Skeletal muscle cell (primary cell): ENCODE measurements at regions not wholly inside any gene's neighbourhood (a gene's known extent, or its start where the extent isn't known, plus 50 kb on each side); places are given as distances from the start of the nearest gene placed in this dataset.

Source experiments
- DNase-seq: peaks from one replicate; pipeline ENCODE4 v3.0.0-alpha.2; 2010; ENCODE audit warnings: low read depth
- H3K4me3 ChIP-seq: 2 replicates; pipeline ENCODE4 v1.5.1; 2011; ENCODE audit warnings: low read depth, mild to moderate bottlenecking, control low read depth, low read length, moderate library complexity

DNA sequence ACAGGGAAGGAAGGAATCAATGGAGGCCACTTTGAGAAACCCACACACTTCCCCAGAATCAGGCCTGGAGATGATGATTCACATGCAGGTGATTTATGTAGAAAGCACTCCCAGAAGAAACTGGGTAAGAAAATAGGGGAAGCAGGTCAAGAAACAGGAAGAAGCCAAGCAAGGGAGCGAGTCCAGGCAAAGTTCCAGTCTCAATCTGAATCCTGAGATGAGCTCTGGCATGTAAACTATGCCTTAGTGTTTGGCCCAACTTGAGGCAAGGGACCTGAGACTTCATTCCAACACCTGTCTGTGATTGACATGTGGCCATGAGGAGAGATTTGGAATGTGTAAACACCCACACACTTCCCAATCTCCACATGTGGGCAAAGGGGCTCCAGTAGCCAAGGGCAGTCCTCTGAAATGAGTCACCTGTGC, 61.6 kb upstream of the CTNNB1 start:
- no peak overlapping the region for H3K4me3 ChIP-seq
- no peak for DNase-seq

DNA sequence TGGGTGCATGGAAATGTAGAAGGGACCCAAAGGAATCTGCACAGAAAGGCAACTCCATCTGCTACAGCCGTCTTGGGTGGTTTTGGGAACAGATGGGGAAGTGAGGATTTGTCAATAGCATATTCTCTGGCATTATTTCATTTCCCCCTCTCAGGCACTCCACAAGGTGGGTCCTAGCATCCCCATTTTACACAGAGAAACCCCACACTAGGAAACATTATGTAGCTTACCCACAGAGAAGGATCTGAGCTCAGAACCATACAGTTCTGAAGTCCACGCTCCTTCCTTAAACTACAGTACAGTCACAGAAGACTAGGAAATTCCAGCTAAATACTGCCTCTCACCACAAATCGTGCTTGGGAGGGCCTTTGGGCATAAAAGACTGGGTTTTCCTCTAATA, 61.2 kb upstream of the CTNNB1 start:
- DNase-seq = no peak

DNA sequence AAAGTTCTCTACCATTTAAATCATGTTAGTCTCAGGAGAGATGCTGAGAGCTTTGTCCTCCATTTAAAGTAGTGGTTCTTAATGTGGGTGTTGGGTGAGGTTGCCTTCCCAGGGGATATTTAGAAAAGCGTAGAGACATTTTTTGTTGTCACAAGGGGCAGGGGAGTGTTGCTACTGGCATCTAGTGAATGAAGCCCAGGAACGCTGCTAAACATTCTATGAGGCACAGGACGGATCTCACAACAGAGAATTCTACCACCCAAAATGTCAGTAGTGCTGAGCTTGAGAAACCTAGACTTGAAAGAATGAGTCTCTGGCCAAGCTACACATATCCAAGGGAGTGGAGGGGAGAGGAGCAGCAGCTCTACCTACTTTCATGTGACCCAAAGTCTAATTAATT, 60.7 kb upstream of the CTNNB1 start:
- no peak overlapping the region for H3K4me3 ChIP-seq
- DNase-seq = no peak

More for the DNA sequence above, 61.2 kb upstream of the CTNNB1 start:
- H3K4me3 ChIP-seq = no peak overlapping the region

DNA sequence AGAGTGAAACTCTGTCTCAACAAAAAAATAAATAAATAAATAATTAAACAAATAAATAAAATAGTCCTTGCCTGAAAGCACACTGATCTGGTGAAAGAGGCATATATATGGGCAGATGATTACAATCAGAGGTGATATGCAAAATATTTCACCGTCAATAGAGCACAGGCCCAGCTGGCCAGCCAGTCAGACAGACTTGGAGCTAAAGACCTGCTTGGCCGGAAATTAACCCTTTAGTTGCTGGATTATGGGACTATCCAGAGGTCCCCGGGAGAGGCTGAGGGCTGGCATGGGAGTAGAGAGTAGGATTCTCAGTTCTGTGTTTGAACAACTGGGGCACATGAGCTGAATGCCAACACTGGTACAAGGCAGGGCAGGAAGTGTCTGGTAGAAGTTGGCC, 59.1 kb upstream of the CTNNB1 start:
- DNase-seq = no peak
- no peak overlapping the region for H3K4me3 ChIP-seq

DNA sequence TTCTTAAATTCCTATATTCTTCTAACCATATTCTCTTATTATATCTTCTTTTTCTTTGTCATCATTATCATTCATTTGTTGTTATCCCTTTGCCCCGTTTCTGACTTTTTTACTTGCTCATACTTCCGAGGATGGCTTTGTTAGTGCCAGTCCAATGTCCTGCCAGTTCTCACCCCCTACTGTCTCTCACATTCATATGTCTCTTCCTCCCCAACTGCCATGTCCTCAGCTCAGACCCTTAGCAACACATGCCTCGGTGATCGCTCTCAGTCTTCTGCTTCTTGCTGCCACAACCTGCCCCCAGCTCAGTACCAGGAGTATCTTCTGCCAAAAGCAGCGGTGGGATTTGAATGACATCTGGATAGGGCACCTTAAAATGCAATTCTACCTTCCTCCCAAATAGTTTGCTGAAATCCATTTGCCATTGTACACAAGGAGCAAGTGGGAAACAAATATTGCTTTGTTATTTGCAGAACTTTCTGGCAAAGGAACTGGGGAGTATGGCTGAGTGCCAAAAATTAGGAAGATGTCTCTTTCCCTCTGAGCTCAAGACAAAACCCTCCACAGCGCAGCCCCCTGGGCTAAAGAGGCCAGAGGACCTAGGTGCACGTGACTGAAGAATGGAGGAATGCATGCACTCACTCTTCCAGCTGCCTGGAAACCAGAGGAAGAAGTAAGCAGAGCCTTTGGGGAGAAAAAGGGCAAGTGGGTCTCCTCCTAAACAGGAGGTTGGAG, 57.7 kb upstream of the CTNNB1 start:
- no peak overlapping the region for H3K4me3 ChIP-seq
- DNase-seq = no peak

DNA sequence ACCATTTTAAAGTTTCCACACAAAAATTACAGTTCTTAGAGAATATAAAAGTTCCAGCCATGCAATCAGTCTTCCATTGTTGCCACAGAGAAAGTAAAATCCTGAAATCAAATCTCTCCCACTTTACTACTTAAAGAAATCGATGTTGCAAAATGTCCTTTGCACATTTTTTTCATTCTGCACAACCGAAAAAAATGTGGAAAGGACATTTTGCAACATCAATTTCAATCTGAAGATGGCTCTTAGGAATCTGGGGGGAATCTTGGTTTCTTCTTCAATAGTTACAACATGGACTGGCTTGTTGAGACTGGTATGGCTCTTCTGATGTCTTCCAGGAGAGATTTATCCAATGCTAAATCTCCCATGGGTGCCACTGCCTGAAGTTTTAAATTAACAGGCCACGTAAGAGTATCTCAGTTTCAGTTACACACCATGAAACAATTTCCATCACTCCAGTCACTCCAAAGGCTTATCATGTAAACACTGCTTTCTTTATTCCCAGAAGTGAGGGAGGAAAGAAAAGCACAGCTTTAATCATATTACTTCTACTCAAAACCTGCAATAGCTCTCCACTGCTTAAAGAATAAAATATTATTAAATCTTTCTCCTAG, 55.8 kb upstream of the CTNNB1 start:
- no peak overlapping the region for H3K4me3 ChIP-seq
- DNase-seq = no peak

DNA sequence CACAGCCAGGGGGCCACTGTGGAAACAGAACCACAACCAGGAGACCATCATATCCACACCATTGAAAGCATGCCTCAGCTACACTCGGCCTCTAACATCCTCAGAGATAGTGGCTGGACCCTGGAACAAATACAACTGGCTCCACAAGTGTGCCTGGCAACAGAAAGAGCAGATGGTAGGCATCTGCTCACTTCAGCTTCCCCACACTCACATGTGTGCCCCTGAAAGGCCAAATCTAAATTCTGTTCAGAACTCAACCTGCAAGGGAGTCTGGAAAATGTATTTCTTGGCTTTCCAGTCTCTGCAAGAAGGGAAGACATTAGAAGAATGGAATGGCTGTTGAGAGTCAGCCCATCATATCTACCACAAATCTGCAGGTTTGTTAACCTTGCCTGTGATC, 54.7 kb upstream of the CTNNB1 start:
- DNase-seq = no peak
- no peak overlapping the region for H3K4me3 ChIP-seq

DNA sequence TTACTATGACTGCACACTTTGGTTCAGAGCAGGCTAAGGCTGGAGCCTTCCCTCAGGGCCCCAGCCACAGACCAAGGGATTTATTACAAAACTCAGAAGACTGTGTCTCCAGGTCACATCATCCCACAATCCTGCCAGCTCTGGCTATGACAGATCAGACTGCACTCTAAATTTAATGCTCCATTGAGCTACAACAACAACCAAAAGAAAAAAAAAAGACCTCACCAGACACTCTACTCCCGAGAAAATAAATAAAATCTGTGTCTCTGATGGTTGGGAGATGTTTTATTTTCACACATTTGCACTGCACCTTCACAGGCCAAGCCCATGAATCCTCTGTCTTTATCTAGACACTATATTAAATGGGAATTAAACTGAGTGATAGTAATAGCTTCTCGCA, 50.8 kb upstream of the CTNNB1 start:
- no peak for DNase-seq
- H3K4me3 ChIP-seq = no peak overlapping the region

DNA sequence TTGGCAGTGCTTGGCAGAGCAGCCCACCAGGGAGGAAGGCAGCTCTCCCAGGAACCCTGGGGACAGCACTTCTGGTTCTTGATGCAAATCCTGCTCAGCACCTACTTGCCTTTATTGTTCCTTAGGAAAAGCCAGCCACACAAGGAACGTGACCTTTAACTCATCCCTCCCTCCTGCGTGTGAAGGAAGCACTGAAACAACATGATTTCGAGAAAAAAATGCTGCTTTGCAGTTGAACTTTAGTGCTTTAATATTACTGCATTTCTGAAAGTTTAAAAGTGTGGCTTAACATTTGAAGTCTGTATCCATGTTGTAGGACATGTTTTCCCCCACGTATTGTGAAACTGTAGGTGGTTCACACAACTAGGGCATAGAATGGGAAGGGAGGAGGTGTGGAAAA, 50.4 kb upstream of the CTNNB1 start:
- no peak for DNase-seq
- no peak overlapping the region for H3K4me3 ChIP-seq
